Panc1 (cell line): ENCODE measurements at regions not wholly inside any gene's neighbourhood (a gene's known extent, or its start where the extent isn't known, plus 50 kb on each side); places are given as distances from the start of the nearest gene placed in this dataset.

Experiments used
- ATAC-seq: fragments of 200-7000 bp; cut with Tn5 transposase; 2 replicates; pipeline ENCODE4 v1.9.1; 2020; ENCODE audit warnings: mild to moderate bottlenecking, moderate library complexity
- BruUV-seq: library from RNA; stranded (reverse); fragments of 400-500 nt; replicated peaks from 2 replicates; lab custom pipeline; 2021; lab: Mats Ljungman, UMichigan
- CTCF ChIA-PET: fragments of 300-600 bp; sonication (Branson Sonifier 250); formaldehyde crosslinking; loops from one replicate; lab custom pipeline; 2022; ENCODE audit warnings: antibody characterized with exemption; lab: Charles Lee
- POLR2A ChIA-PET: fragments of 300-600 bp; sonication (Branson Sonifier 250); formaldehyde crosslinking; loops from one replicate; lab custom pipeline; 2022; ENCODE audit warnings: antibody characterized with exemption; lab: Charles Lee
- DNase-seq: peaks from one replicate; pipeline ENCODE4 v3.0.0-alpha.2; 2010; ENCODE audit warnings: low read depth, low spot score
- H3K27ac ChIP-seq: 2 replicates; pipeline ENCODE4 v1.5.1; 2011; ENCODE audit warnings: mild to moderate bottlenecking, low read length, inconsistent platforms
- H3K27me3 ChIP-seq: fragments of 200-500 bp; sonication (Bioruptor generic); 2 replicates; pipeline ENCODE4 v1.6.0; 2014; ENCODE audit warnings: low read length, inconsistent platforms; ENCODE audit not compliant: control insufficient read depth, insufficient read depth
- H3K36me3 ChIP-seq: fragments of 200-500 bp; sonication (Bioruptor generic); 2 replicates; pipeline ENCODE4 v1.5.1; 2014; ENCODE audit warnings: inconsistent platforms, mild to moderate bottlenecking, low read length, moderate library complexity; ENCODE audit not compliant: control insufficient read depth, insufficient read depth
- H3K4me1 ChIP-seq: 2 replicates; pipeline ENCODE4 v1.5.1; 2011; ENCODE audit warnings: inconsistent platforms, mild to moderate bottlenecking, low read length, moderate library complexity; ENCODE audit not compliant: control insufficient read depth, insufficient read depth
- H3K4me3 ChIP-seq, 2 experiments: 2 replicates each; pipeline ENCODE4 v1.5.1; 2011 to 2012; ENCODE audit warnings: low read depth in 2 of 2, low read length in 2 of 2, mild to moderate bottlenecking in 2 of 2, inconsistent platforms in 1 of 2, moderate library complexity in 1 of 2
- H3K9me3 ChIP-seq: fragments of 200-500 bp; sonication (Bioruptor generic); 2 replicates; pipeline ENCODE4 v1.5.1; 2014; ENCODE audit warnings: low read depth, mild to moderate bottlenecking, inconsistent platforms, low read length, moderate library complexity; ENCODE audit not compliant: control insufficient read depth, insufficient read depth
- POLR2AphosphoS5 ChIP-seq: IDR thresholded peaks from 2 replicates; pipeline ENCODE4 v1.6.1; 2012; ENCODE audit warnings: mild to moderate bottlenecking, low read depth, low read length, moderate library complexity
- SIN3A ChIP-seq: IDR thresholded peaks from 2 replicates; pipeline ENCODE4 v1.6.1; 2012; ENCODE audit warnings: low read depth, mild to moderate bottlenecking, low read length, moderate library complexity, borderline replicate concordance; ENCODE audit not compliant: insufficient read depth
- TCF7L2 ChIP-seq: IDR thresholded peaks from 2 replicates; pipeline ENCODE4 v1.6.1; 2011; ENCODE audit warnings: mild to moderate bottlenecking, low read depth, low read length, inconsistent platforms
- in situ Hi-C: cut with HindIII; loops from 2 replicates; pipeline ENCODE4 v1.10.0; 2016; ENCODE audit warnings: low sequenced_read_pairs, low pct_unique_long_range_greater_than_20kb
- intact Hi-C: fragments of 100-400 bp; cut with micrococcal nuclease; formaldehyde crosslinking; loops from one replicate; pipeline ENCODE4 v1.10.0; 2022; ENCODE audit not compliant: unreplicated experiment
- TF ChIP-seq, protein P1 (sequence below), 2 experiments: IDR thresholded peaks; 2 replicates each; pipeline ENCODE4 v1.6.1; 2011 to 2012; ENCODE audit warnings: low read depth in 2 of 2, control low read depth in 1 of 2, low read length in 1 of 2, mild to moderate bottlenecking in 1 of 2, moderate library complexity in 1 of 2; ENCODE audit not compliant: insufficient read depth in 1 of 2
- TF ChIP-seq, protein P2 (sequence below): fragments of 450-650 bp; IDR thresholded peaks from 2 replicates; pipeline ENCODE4 v1.5.1; 2017; ENCODE audit warnings: mild to moderate bottlenecking

DNA sequence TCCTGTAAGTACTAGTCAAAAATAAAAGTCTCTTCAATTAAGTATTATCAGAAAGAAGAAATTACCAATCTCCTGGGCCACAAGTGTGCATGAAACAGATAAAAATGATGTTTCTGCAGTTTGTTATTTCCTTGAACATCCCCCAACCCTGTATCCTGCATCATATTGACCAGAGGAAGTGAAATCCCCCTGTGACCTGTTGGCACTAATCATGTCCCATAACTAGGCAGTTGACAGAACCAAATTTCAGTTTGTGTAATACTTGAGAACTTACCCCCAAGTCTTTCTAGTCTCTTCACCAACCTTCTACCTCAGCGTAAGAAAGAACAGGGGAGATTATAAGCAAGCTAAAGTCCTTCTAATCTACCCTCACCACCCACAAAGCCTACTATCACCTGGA, 368.2 kb upstream of the PDE4D start:
- no peaks in the 10 kb centered on the region for H3K4me1 ChIP-seq
- ChIA-PET CTCF (no interaction called here), POLR2A (no interaction called here)
- DNase-seq (no peak), ATAC-seq (no peak)
- H3K36me3 ChIP-seq = no peaks in the 10 kb centered on the region
- no peaks in the 10 kb centered on the region for H3K9me3 ChIP-seq
- intact Hi-C loops = no loop called here
- H3K27me3 ChIP-seq = no peaks in the 10 kb centered on the region
- H3K4me3 ChIP-seq = no peak overlapping the region
- BruUV-seq = no TSS peak
- no peak for TF ChIP-seq POLR2AphosphoS5
- TF ChIP-seq, protein P1, sequence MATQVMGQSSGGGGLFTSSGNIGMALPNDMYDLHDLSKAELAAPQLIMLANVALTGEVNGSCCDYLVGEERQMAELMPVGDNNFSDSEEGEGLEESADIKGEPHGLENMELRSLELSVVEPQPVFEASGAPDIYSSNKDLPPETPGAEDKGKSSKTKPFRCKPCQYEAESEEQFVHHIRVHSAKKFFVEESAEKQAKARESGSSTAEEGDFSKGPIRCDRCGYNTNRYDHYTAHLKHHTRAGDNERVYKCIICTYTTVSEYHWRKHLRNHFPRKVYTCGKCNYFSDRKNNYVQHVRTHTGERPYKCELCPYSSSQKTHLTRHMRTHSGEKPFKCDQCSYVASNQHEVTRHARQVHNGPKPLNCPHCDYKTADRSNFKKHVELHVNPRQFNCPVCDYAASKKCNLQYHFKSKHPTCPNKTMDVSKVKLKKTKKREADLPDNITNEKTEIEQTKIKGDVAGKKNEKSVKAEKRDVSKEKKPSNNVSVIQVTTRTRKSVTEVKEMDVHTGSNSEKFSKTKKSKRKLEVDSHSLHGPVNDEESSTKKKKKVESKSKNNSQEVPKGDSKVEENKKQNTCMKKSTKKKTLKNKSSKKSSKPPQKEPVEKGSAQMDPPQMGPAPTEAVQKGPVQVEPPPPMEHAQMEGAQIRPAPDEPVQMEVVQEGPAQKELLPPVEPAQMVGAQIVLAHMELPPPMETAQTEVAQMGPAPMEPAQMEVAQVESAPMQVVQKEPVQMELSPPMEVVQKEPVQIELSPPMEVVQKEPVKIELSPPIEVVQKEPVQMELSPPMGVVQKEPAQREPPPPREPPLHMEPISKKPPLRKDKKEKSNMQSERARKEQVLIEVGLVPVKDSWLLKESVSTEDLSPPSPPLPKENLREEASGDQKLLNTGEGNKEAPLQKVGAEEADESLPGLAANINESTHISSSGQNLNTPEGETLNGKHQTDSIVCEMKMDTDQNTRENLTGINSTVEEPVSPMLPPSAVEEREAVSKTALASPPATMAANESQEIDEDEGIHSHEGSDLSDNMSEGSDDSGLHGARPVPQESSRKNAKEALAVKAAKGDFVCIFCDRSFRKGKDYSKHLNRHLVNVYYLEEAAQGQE (IDR thresholded peaks at IDR 0.05; ENCODE audit: insufficient read depth in 1 of 2, low read depth in 2 of 2, low read length in 1 of 2) = no peak
- no peak for TF ChIP-seq SIN3A
- no peak for TF ChIP-seq TCF7L2
- TF ChIP-seq, protein P2, sequence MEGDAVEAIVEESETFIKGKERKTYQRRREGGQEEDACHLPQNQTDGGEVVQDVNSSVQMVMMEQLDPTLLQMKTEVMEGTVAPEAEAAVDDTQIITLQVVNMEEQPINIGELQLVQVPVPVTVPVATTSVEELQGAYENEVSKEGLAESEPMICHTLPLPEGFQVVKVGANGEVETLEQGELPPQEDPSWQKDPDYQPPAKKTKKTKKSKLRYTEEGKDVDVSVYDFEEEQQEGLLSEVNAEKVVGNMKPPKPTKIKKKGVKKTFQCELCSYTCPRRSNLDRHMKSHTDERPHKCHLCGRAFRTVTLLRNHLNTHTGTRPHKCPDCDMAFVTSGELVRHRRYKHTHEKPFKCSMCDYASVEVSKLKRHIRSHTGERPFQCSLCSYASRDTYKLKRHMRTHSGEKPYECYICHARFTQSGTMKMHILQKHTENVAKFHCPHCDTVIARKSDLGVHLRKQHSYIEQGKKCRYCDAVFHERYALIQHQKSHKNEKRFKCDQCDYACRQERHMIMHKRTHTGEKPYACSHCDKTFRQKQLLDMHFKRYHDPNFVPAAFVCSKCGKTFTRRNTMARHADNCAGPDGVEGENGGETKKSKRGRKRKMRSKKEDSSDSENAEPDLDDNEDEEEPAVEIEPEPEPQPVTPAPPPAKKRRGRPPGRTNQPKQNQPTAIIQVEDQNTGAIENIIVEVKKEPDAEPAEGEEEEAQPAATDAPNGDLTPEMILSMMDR = no peak
- in situ Hi-C loops = no loop called here
- H3K27ac ChIP-seq = no peak overlapping the region

DNA sequence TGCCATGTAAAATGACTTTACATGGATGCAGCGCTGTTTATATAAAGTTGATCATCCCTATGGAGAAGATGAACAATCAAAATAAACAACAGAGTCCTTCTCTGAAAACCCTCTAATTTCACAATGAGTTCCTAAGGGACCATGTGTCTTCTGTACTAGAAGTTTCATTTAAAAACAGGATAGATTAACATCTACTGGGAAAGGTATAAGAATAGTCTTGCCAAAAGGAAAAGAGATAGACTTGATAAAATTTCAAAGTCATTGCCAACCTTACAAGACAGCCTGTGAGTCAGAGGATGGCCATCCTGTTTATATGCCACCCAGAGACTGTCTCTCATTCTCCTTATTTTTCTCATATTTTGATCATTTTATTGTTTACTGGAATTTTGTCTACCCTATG, 367.1 kb upstream of the PDE4D start:
- in situ Hi-C loops = no loop called here
- no peaks in the 10 kb centered on the region for H3K9me3 ChIP-seq
- CTCF ChIA-PET = no interaction called here
- DNase-seq = no peak
- no peak overlapping the region for H3K27ac ChIP-seq
- intact Hi-C loops = no loop called here
- H3K27me3 ChIP-seq = no peaks in the 10 kb centered on the region
- no peaks in the 10 kb centered on the region for H3K4me1 ChIP-seq
- BruUV-seq = no TSS peak
- no peak overlapping the region for H3K4me3 ChIP-seq
- TF ChIP-seq SIN3A (no peak), POLR2AphosphoS5 (no peak), TCF7L2 (no peak)
- TF ChIP-seq, protein P1 (IDR thresholded peaks at IDR 0.05; ENCODE audit: insufficient read depth in 1 of 2, low read depth in 2 of 2, low read length in 1 of 2) = no peak
- TF ChIP-seq, protein P2 = no peak
- H3K36me3 ChIP-seq = no peaks in the 10 kb centered on the region
- no peak for ATAC-seq
- POLR2A ChIA-PET = no interaction called here
